ENCODE measurements at regions not wholly inside any gene's neighbourhood (a gene's known extent, or its start where the extent isn't known, plus 50 kb on each side); places are given as distances from the start of the nearest gene placed in this dataset.
"Not testable (repeated sequence)": the region's sequence is repeated elsewhere in the genome, so short reads cannot be mapped to it uniquely, and the experiment has no call there.

GRCh38 chr9:36463467-36463866 is 63.4 kb upstream of the RNF38 start:
- DNase-seq, result no peak

- no peak for DNase-seq
Observed at GRCh38 chr9:36462245-36462644, 62.2 kb upstream of the RNF38 start.

DNA sequence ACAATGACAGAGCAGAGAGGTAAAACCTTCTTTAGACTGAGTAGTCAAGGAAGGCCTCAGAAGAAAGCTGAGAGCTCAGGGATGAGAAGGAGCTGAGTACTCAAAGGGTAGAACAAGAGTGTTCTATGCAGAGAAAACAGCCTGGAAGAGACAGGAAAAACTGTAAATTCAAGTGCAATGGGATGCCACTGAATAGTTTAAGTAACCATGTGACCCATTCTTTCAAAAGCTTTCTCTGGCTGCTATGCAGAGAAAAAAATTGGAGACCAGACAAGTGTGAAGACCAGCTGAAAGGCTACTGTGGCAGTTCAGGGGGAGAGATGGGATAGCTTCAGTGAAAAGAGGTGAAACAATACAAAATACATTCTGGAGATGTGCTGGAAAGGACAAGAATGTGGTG is 61.3 kb upstream of the RNF38 start:
- DNase-seq, result peak in 3 of 58 donors; percentile 2 to 50 (median 4)

GRCh38 chr9:36458430-36458915 is 58.4 kb upstream of the RNF38 start:
- not testable (repeated sequence) for DNase-seq

GRCh38 chr9:36457836-36458429 is 57.9 kb upstream of the RNF38 start:
- no peak for DNase-seq

- DNase-seq, result no peak
Observed at GRCh38 chr9:36456480-36457065, 56.5 kb upstream of the RNF38 start.

DNA sequence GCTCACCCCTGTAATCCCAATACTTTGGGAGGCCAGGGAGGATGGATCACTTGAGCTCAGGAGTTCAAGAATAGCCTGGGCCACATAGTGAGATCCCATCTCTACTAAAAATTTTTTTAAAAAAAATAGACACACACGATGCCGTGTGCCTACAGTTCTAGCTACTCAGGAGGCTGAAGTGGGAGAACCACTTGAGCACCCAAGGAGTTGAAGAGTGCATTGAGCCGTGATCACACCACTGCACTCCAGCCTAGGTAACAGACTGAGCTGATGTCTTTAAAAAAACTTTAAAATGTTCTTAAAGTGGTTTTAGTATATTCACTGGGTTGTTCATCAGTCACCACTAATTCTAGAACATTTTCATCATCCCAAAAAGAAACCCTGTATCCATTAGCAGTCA is 51.9 kb upstream of the RNF38 start:
- no peak for DNase-seq

GRCh38 chr9:36450110-36450732 is 50.2 kb upstream of the RNF38 start:
- DNase-seq, result peak in 7 of 58 donors; percentile 1 to 41 (median 7)
